Retinal pigment epithelial cell (primary cell): ENCODE measurements at regions not wholly inside any gene's neighbourhood (a gene's known extent, or its start where the extent isn't known, plus 50 kb on each side); places are given as distances from the start of the nearest gene placed in this dataset.

Experiments used
- DNase-seq: peaks from one replicate; pipeline ENCODE4 v3.0.0-alpha.2; 2010; ENCODE audit warnings: low read depth
- H3K4me3 ChIP-seq: 2 replicates; pipeline ENCODE4 v1.5.1; 2011; ENCODE audit warnings: mild to moderate bottlenecking, low read length, control low read depth, moderate library complexity
- CTCF ChIP-seq: conservative IDR thresholded peaks from 2 replicates; pipeline ENCODE4 v1.5.1; 2011; ENCODE audit warnings: low read depth, low read length, control low read depth, inconsistent platforms

GRCh38 chr13:107250628-107251027 is 682.7 kb upstream of the ARGLU1 start:
- DNase-seq = no peak
- TF ChIP-seq CTCF = no peak
- H3K4me3 ChIP-seq = no peak overlapping the region

GRCh38 chr13:107244241-107244640 is 676.3 kb upstream of the ARGLU1 start:
- DNase-seq = no peak
- TF ChIP-seq CTCF = no peak
- H3K4me3 ChIP-seq = no peak overlapping the region

GRCh38 chr13:107242138-107242537 is 674.2 kb upstream of the ARGLU1 start:
- DNase-seq = no peak

GRCh38 chr13:107241381-107241780 is 673.4 kb upstream of the ARGLU1 start:
- DNase-seq = no peak
- TF ChIP-seq CTCF = no peak

More at GRCh38 chr13:107242138-107242537, 674.2 kb upstream of the ARGLU1 start:
- no peak overlapping the region for H3K4me3 ChIP-seq
- no peak for TF ChIP-seq CTCF

GRCh38 chr13:107239213-107239612 is 671.3 kb upstream of the ARGLU1 start:
- no peak for TF ChIP-seq CTCF
- DNase-seq = no peak
- no peak overlapping the region for H3K4me3 ChIP-seq

More at GRCh38 chr13:107241381-107241780, 673.4 kb upstream of the ARGLU1 start:
- H3K4me3 ChIP-seq = no peak overlapping the region

- TF ChIP-seq CTCF = no peak
- no peak overlapping the region for H3K4me3 ChIP-seq
- no peak for DNase-seq
Observed at GRCh38 chr13:107238262-107238981, 670.5 kb upstream of the ARGLU1 start.
